ENCODE measurements at regions not wholly inside any gene's neighbourhood (a gene's known extent, or its start where the extent isn't known, plus 50 kb on each side); places are given as distances from the start of the nearest gene placed in this dataset.

DNA sequence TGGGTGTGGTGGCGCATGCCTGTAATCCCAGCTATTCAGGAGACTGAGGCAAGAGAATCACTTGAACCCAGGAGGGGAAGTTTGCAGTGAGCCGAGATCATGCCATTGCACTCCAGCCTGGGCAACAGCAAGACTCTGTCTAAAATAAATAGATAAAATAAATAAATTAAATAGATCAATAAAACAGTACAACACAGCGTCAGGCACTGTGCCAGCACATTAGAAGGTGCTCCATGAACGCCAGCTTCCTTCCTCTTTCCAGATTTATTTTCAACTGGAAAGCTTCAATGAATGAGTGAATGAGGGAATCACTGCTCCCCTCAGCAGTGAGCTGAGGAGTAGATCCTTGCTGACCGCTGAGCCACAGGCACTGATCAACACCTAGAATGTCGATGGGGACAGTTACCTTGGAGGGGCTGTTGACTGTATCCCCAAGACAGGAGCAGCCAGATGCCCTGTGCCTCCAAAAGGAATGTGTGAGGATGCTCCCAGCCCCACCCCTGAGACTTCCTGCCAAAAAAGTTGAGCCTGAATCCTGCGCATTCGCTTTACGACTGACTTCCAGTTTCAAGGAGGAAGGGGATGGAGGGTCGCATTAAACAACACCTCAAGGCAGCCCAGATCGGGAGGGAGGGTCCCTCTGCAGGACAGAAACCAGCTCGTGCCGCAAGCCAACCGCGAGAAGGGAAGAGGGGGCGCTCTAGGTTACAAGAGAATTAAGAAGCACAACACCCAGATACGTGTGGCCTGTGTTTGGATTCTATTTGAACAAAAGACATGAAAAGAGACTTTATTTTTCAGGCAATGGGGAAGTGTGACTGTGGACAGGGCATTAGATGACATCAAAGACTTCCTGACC is 54.0 kb upstream of the CNOT6 start:
- TF ChIP-seq CTCF (IDR thresholded peaks at IDR 0.05; ENCODE audit: extremely low read depth in 1 of 2, insufficient read depth in 1 of 2, low read depth in 1 of 2, low read length in 2 of 2) (no peak), POLR2A (IDR thresholded peaks at IDR 0.05; ENCODE audit: low read depth, low read length) (no peak), EZH2 (IDR thresholded peaks at IDR 0.05; ENCODE audit: borderline replicate concordance, low read depth, low read length, severe bottlenecking) (no peak), FOS (IDR thresholded peaks at IDR 0.05; ENCODE audit: borderline replicate concordance, insufficient read depth, low read length) (no peak), POLR2AphosphoS5 (IDR thresholded peaks at IDR 0.05; ENCODE audit: insufficient read depth, low read depth, low read length) (no peak), JUN (IDR thresholded peaks at IDR 0.05; ENCODE audit: borderline replicate concordance, insufficient read depth, insufficient read length, low read depth) (no peak), MAX (IDR thresholded peaks at IDR 0.05; ENCODE audit: insufficient read depth, insufficient read length) (no peak)
